ENCODE measurements at regions not wholly inside any gene's neighbourhood (a gene's known extent, or its start where the extent isn't known, plus 50 kb on each side); places are given as distances from the start of the nearest gene placed in this dataset.

GRCh38 chr4:114365591-114365990, 233.0 kb upstream of the UGT8 start:
- TF ChIP-seq, protein P1, sequence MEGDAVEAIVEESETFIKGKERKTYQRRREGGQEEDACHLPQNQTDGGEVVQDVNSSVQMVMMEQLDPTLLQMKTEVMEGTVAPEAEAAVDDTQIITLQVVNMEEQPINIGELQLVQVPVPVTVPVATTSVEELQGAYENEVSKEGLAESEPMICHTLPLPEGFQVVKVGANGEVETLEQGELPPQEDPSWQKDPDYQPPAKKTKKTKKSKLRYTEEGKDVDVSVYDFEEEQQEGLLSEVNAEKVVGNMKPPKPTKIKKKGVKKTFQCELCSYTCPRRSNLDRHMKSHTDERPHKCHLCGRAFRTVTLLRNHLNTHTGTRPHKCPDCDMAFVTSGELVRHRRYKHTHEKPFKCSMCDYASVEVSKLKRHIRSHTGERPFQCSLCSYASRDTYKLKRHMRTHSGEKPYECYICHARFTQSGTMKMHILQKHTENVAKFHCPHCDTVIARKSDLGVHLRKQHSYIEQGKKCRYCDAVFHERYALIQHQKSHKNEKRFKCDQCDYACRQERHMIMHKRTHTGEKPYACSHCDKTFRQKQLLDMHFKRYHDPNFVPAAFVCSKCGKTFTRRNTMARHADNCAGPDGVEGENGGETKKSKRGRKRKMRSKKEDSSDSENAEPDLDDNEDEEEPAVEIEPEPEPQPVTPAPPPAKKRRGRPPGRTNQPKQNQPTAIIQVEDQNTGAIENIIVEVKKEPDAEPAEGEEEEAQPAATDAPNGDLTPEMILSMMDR (IDR thresholded peaks at IDR 0.05), result no peak
- ATAC-seq (no peak), DNase-seq (no peak)
- intact Hi-C loops (cut with DNase I, micrococcal nuclease), result no loop called here
- Histone ChIP-seq H3K4me1 (ENCODE audit: low read depth) (no peaks in the 10 kb centered on the region), H3K9me3 (no peaks in the 10 kb centered on the region), H3K36me3 (ENCODE audit: low read depth) (no peaks in the 10 kb centered on the region), H3K4me3 (no peak overlapping the region)

- H3K36me3 ChIP-seq (ENCODE audit: low read depth), result no peaks in the 10 kb centered on the region
Measured at GRCh38 chr4:114366368-114366767, 232.2 kb upstream of the UGT8 start.

DNA sequence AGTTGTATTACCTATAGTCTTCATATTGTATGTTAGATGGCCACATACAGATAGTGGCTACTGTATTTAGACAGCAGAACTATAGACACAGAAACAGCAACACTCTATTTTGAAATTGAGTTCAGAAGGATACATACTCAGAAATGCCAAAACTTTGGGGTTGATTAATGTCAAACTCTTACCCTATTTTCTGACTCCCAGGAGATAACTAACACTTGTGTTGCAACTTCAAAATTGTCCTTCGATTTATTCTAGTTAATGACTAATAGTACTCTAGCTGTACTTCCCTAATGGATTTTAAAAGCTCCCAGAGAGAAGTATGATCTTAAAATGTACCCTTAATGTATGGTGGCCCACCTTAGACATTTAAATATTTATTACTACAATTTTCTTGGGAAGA, 229.9 kb upstream of the UGT8 start:
- no peaks in the 10 kb centered on the region for H3K9me3 ChIP-seq
- DNase-seq (no peak), ATAC-seq (no peak)
- no peaks in the 10 kb centered on the region for H3K4me1 ChIP-seq (ENCODE audit: low read depth)
- intact Hi-C loops (cut with DNase I, micrococcal nuclease), result no loop called here
- TF ChIP-seq, protein P1 (IDR thresholded peaks at IDR 0.05), result no peak
- H3K4me3 ChIP-seq, result no peak overlapping the region
- H3K36me3 ChIP-seq (ENCODE audit: low read depth), result no peaks in the 10 kb centered on the region

More at GRCh38 chr4:114366368-114366767, 232.2 kb upstream of the UGT8 start:
- no peak for DNase-seq
- ATAC-seq, result no peak
- TF ChIP-seq, protein P1 (IDR thresholded peaks at IDR 0.05), result no peak
- Histone ChIP-seq H3K4me1 (ENCODE audit: low read depth) (no peaks in the 10 kb centered on the region), H3K9me3 (no peaks in the 10 kb centered on the region), H3K4me3 (no peak overlapping the region)
- intact Hi-C loops (cut with DNase I, micrococcal nuclease), result no loop called here

DNA sequence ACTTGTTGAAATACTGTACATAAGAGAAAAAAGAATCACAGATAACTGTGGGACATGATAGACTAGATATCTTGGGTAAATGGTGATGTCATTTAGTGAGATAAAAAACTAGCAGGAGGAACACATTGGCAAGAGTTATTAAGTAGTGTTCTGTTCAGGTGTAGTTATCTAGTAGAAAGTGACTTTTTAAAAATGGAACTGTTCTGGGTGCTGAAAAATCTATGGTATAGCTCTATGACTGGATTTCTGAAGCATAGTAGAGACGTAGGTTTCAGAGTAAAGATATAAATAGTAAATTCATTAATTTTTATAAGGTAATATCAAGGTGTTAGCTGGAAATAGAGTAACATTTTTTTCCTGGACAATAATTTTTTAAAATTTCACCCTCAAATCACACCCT, 225.1 kb upstream of the UGT8 start:
- no peaks in the 10 kb centered on the region for H3K4me1 ChIP-seq (ENCODE audit: low read depth)
- no peaks in the 10 kb centered on the region for H3K9me3 ChIP-seq
- intact Hi-C loops (cut with DNase I, micrococcal nuclease), result no loop called here
- H3K4me3 ChIP-seq, result no peak overlapping the region
- DNase-seq (no peak), ATAC-seq (no peak)
- TF ChIP-seq, protein P1 (IDR thresholded peaks at IDR 0.05), result no peak
- H3K36me3 ChIP-seq (ENCODE audit: low read depth), result no peaks in the 10 kb centered on the region

GRCh38 chr4:114378305-114378903, 220.2 kb upstream of the UGT8 start:
- H3K9me3 ChIP-seq, result no peaks in the 10 kb centered on the region
- H3K4me3 ChIP-seq, result no peak overlapping the region
- intact Hi-C loops (cut with DNase I, micrococcal nuclease), result no loop called here
- ATAC-seq (no peak), DNase-seq (no peak)
- H3K36me3 ChIP-seq (ENCODE audit: low read depth), result no peaks in the 10 kb centered on the region
- H3K4me1 ChIP-seq (ENCODE audit: low read depth), result no peaks in the 10 kb centered on the region
- TF ChIP-seq, protein P1 (IDR thresholded peaks at IDR 0.05), result no peak

DNA sequence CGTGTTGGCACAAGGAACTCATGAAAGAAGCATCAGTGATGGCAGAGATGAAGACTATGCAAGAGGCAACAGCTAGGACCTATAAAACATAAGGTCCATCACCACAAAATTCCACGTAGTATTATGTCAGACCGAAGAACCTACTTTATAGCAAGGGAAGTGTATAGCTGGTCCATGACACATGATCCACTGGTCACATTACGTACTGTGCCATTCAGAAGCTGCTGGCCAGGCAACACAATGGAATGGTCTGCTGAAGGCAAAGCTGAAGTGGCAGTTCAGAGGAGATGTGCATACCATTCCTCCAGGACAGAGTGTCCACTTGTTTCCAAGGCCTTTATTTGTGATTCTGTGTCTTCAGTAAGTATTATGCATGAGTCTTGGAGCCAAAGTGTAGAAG, 215.5 kb upstream of the UGT8 start:
- TF ChIP-seq, protein P1 (IDR thresholded peaks at IDR 0.05), result no peak
- intact Hi-C loops (cut with DNase I, micrococcal nuclease), result loop anchor here (10.0 kb wide), 4 partner anchors 282 to 988 kb away; no protein-coding TSS in a partner anchor
- no peak for DNase-seq
- Histone ChIP-seq H3K4me3 (no peak overlapping the region), H3K9me3 (no peaks in the 10 kb centered on the region), H3K4me1 (ENCODE audit: low read depth) (no peaks in the 10 kb centered on the region), H3K36me3 (ENCODE audit: low read depth) (no peaks in the 10 kb centered on the region)
- no peak for ATAC-seq
